Keratinocyte (primary cell): ENCODE measurements at regions not wholly inside any gene's neighbourhood (a gene's known extent, or its start where the extent isn't known, plus 50 kb on each side); places are given as distances from the start of the nearest gene placed in this dataset.

Experiments
- CTCF ChIP-seq, 3 experiments: IDR thresholded peaks in 1 of 3; conservative IDR thresholded peaks in 1 of 3; optimal IDR thresholded peaks in 1 of 3; 2 replicates in 2 of 3; 3 replicates in 1 of 3; pipeline versions ENCODE3 to v1.5.1; 2011; ENCODE audit warnings: low read length in 3 of 3, mild to moderate bottlenecking in 3 of 3, moderate library complexity in 2 of 3, control low read depth in 1 of 3, inconsistent platforms in 1 of 3; ENCODE audit not compliant: insufficient read depth in 2 of 3; ENCODE audit errors: extremely low read depth in 1 of 3
- EZH2 ChIP-seq: IDR thresholded peaks from one replicate; pipeline ENCODE4 v1.6.1; 2012; ENCODE audit warnings: inconsistent platforms, mild to moderate bottlenecking, low read length, moderate library complexity

- TF ChIP-seq CTCF (optimal IDR thresholded peaks at IDR 0.05 in 1 of 3, IDR thresholded peaks at IDR 0.05 in 1 of 3, conservative IDR thresholded peaks at IDR 0.05 in 1 of 3; ENCODE audit: extremely low read depth in 1 of 3, insufficient read depth in 2 of 3, low read length in 3 of 3) = no peak
- TF ChIP-seq EZH2 = no peak
Observed at GRCh38 chr11:115916608-115917007, 412.4 kb upstream of the CADM1 start.
